ENCODE measurements at regions not wholly inside any gene's neighbourhood (a gene's known extent, or its start where the extent isn't known, plus 50 kb on each side); places are given as distances from the start of the nearest gene placed in this dataset.

DNA sequence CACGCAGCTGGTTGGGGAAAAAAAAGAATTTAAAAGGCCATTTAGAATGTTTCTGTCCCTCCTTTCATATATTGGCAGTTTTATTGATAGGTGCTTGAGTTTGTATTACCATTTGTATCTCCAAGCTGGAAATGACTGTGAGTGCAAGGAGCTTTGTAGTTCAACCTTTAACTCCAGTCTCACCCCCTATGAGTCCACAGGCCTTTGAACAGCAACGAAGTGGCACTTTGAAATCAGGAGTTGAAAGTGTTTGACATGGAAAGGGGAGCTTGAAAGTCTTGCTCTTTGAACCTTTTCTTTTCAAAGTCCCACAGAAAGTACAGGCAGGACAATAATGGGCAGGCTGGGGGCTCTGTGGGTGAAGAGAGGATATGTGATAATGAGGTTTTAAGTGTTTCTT is 480.3 kb downstream of the RERGL start:
- intact Hi-C loops (cut with DNase I; ENCODE audit: low total_unique reads) (no loop called here), in situ Hi-C loops (cut with MboI; ENCODE audit: low sequenced_read_pairs in 4 of 4) (no loop called here)
- Histone ChIP-seq H3K4me1 (no peaks in the 10 kb centered on the region), H3K9me3 (no peaks in the 10 kb centered on the region), H3K27ac (no peak overlapping the region), H3K4me3 (no peak overlapping the region), H3K27me3 (no peaks in the 10 kb centered on the region), H3K36me3 (no peaks in the 10 kb centered on the region)
- DNase-seq (no peak), ATAC-seq (no peak)
- TF ChIP-seq, protein P1, sequence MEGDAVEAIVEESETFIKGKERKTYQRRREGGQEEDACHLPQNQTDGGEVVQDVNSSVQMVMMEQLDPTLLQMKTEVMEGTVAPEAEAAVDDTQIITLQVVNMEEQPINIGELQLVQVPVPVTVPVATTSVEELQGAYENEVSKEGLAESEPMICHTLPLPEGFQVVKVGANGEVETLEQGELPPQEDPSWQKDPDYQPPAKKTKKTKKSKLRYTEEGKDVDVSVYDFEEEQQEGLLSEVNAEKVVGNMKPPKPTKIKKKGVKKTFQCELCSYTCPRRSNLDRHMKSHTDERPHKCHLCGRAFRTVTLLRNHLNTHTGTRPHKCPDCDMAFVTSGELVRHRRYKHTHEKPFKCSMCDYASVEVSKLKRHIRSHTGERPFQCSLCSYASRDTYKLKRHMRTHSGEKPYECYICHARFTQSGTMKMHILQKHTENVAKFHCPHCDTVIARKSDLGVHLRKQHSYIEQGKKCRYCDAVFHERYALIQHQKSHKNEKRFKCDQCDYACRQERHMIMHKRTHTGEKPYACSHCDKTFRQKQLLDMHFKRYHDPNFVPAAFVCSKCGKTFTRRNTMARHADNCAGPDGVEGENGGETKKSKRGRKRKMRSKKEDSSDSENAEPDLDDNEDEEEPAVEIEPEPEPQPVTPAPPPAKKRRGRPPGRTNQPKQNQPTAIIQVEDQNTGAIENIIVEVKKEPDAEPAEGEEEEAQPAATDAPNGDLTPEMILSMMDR (IDR thresholded peaks at IDR 0.05 in 4 of 5, conservative IDR thresholded peaks at IDR 0.05 in 1 of 5): no peak
- no peak for TF ChIP-seq POLR2A (IDR thresholded peaks at IDR 0.05)

DNA sequence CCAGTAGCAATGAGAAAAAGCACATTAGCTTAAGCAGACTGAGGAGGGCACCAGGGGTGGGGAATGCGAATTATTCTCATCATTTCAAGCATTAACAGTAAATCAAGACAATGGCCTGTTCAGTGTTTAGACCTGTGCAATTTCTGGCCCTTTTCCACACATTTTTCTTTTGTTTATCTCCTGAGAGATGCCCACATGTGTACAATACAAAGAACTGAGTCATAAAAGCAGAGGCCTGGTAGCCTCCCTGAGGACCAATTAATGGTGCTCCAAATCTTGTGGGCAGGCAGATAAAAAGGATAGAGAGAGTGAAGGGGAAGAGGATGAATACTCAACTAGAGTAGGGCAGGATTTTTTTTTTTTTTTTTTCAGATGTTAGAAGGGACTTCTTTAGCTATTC is 480.8 kb downstream of the RERGL start:
- TF ChIP-seq POLR2A (IDR thresholded peaks at IDR 0.05): no peak
- TF ChIP-seq, protein P1 (IDR thresholded peaks at IDR 0.05 in 4 of 5, conservative IDR thresholded peaks at IDR 0.05 in 1 of 5): no peak
- ATAC-seq (no peak), DNase-seq (no peak)
- H3K27ac ChIP-seq: no peak overlapping the region
- in situ Hi-C loops (cut with MboI; ENCODE audit: low sequenced_read_pairs in 4 of 4) (no loop called here), intact Hi-C loops (cut with DNase I; ENCODE audit: low total_unique reads) (no loop called here)
- H3K4me3 ChIP-seq: no peak overlapping the region
- H3K4me1 ChIP-seq: no peaks in the 10 kb centered on the region
- no peaks in the 10 kb centered on the region for H3K27me3 ChIP-seq
- no peaks in the 10 kb centered on the region for H3K36me3 ChIP-seq
- no peaks in the 10 kb centered on the region for H3K9me3 ChIP-seq

DNA sequence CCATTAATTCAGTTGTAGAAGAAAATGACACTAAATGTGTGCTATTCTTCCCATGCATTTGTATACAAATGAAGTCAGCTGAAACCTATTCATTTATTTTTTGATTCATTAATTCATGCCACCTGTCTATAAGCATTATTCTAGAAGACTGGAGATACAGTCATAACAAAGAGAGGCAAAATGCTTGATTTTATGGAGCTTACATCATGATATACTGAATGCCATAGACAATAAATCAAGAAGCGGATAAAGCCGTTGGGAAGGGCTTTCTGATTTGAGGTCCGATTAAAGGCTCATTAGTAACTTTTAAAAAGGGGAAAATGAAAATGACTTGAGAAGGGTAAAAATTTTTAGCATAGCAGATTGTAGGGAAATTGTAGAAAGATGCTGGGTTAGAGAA is 494.9 kb downstream of the RERGL start:
- Histone ChIP-seq H3K36me3 (no peaks in the 10 kb centered on the region), H3K27me3 (no peaks in the 10 kb centered on the region), H3K4me1 (no peaks in the 10 kb centered on the region), H3K9me3 (no peaks in the 10 kb centered on the region), H3K27ac (no peak overlapping the region), H3K4me3 (no peak overlapping the region)
- in situ Hi-C loops (cut with MboI; ENCODE audit: low sequenced_read_pairs in 4 of 4) (no loop called here), intact Hi-C loops (cut with DNase I; ENCODE audit: low total_unique reads) (no loop called here)
- no peak for TF ChIP-seq POLR2A (IDR thresholded peaks at IDR 0.05)
- TF ChIP-seq, protein P1 (IDR thresholded peaks at IDR 0.05 in 4 of 5, conservative IDR thresholded peaks at IDR 0.05 in 1 of 5): no peak
- DNase-seq: no peak
- ATAC-seq: no peak

DNA sequence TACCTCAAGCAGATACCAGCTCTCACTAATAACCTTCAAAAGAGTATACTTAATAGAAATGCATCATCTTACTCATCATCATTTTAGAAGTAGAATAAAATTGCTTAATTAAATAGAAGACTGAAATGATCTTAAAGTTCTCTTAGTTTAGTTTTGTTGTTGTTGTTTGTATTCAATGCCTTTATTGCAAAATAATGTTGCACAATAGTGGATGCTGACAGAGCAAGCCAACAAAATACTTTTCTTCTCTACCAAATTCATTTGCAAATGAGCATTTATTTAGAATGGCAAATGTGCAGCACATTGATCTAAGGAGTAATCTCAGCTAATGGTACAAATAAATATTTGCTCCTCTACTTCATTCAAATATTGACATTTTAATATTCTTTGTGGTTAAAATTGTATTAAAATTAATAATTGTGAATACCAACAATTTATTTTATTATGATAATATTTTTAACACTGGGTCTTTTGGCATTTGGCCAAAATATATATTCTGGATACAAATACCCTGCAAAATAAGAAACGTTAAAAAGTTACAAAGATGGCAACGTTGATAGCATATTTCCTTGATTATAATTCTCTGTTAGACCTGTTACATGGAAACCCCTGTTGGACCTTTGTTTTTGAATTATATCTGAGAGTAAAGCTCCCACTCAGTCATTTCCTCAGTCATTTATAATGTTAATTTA is 496.1 kb downstream of the RERGL start:
- Histone ChIP-seq H3K27me3 (no peaks in the 10 kb centered on the region), H3K36me3 (no peaks in the 10 kb centered on the region), H3K9me3 (no peaks in the 10 kb centered on the region), H3K27ac (no peak overlapping the region), H3K4me1 (no peaks in the 10 kb centered on the region), H3K4me3 (no peak overlapping the region)
- intact Hi-C loops (cut with DNase I; ENCODE audit: low total_unique reads) (no loop called here), in situ Hi-C loops (cut with MboI; ENCODE audit: low sequenced_read_pairs in 4 of 4) (no loop called here)
- ATAC-seq (no peak), DNase-seq (no peak)
- TF ChIP-seq, protein P1 (IDR thresholded peaks at IDR 0.05 in 4 of 5, conservative IDR thresholded peaks at IDR 0.05 in 1 of 5): no peak
- TF ChIP-seq POLR2A (IDR thresholded peaks at IDR 0.05): no peak

DNA sequence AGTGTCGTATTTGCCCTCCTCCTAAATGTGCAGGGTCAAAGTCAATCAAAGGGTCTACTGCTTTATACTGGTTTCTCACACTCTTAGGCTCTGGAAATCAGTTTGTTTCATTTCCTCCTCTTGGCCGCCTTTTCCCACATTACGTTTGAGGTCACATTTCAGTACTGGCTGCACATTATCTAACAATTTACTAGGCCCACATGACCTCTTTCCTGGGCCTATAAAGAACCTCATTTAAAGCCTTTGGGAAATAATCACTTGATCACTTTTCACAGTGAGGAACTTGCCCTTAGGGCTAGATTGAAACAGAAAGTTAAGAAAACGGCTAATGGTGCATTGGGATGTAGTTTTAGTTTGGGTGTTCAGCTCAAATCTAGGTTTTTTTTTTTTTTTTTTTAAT is 497.5 kb downstream of the RERGL start:
- in situ Hi-C loops (cut with MboI; ENCODE audit: low sequenced_read_pairs in 4 of 4) (no loop called here), intact Hi-C loops (cut with DNase I; ENCODE audit: low total_unique reads) (no loop called here)
- DNase-seq (no peak), ATAC-seq (no peak)
- Histone ChIP-seq H3K4me1 (no peaks in the 10 kb centered on the region), H3K36me3 (no peaks in the 10 kb centered on the region), H3K4me3 (no peak overlapping the region), H3K27me3 (no peaks in the 10 kb centered on the region), H3K9me3 (no peaks in the 10 kb centered on the region), H3K27ac (no peak overlapping the region)
- no peak for TF ChIP-seq POLR2A (IDR thresholded peaks at IDR 0.05)
- TF ChIP-seq, protein P1 (IDR thresholded peaks at IDR 0.05 in 4 of 5, conservative IDR thresholded peaks at IDR 0.05 in 1 of 5): no peak
